IPS-20b (cell line): ENCODE measurements at regions not wholly inside any gene's neighbourhood (a gene's known extent, or its start where the extent isn't known, plus 50 kb on each side); places are given as distances from the start of the nearest gene placed in this dataset.

ENCODE experiments used
- H3K27ac ChIP-seq: one replicate; pipeline ENCODE4 v1.5.1; 2013; ENCODE audit warnings: low read length
- H3K27me3 ChIP-seq: 2 replicates; pipeline ENCODE4 v1.6.1; 2013; ENCODE audit warnings: mild to moderate bottlenecking, low read length, inconsistent platforms; ENCODE audit not compliant: insufficient read depth
- H3K36me3 ChIP-seq: 2 replicates; pipeline ENCODE4 v1.6.1; 2013; ENCODE audit warnings: low read depth, mild to moderate bottlenecking, inconsistent platforms, low read length, moderate library complexity; ENCODE audit not compliant: insufficient read depth
- H3K4me1 ChIP-seq: 2 replicates; pipeline ENCODE4 v1.6.1; 2013; ENCODE audit warnings: mild to moderate bottlenecking, control low read depth, inconsistent platforms, low read length, moderate library complexity; ENCODE audit not compliant: insufficient read depth
- H3K4me3 ChIP-seq: 2 replicates; pipeline ENCODE4 v1.5.1; 2013; ENCODE audit warnings: mild to moderate bottlenecking, low read length, inconsistent platforms
- H3K9ac ChIP-seq: 2 replicates; pipeline ENCODE4 v1.6.1; 2013; ENCODE audit warnings: low read depth, mild to moderate bottlenecking, inconsistent platforms, low read length, moderate library complexity
- H3K9me3 ChIP-seq: 2 replicates; pipeline ENCODE4 v1.6.1; 2013; ENCODE audit warnings: mild to moderate bottlenecking, low read depth, low read length, inconsistent platforms; ENCODE audit not compliant: insufficient read depth

- Histone ChIP-seq H3K9me3 (no peaks in the 10 kb centered on the region), H3K9ac (no peak overlapping the region), H3K4me1 (no peaks in the 10 kb centered on the region), H3K4me3 (no peak overlapping the region), H3K36me3 (no peaks in the 10 kb centered on the region), H3K27ac (no peak overlapping the region), H3K27me3 (no peaks in the 10 kb centered on the region)
Observed at GRCh38 chr14:42141328-42141727, 534.7 kb downstream of the LRFN5 start.

- Histone ChIP-seq H3K9me3 (no peaks in the 10 kb centered on the region), H3K4me1 (no peaks in the 10 kb centered on the region), H3K36me3 (no peaks in the 10 kb centered on the region), H3K4me3 (no peak overlapping the region), H3K9ac (no peak overlapping the region), H3K27ac (no peak overlapping the region), H3K27me3 (no peaks in the 10 kb centered on the region)
Observed at GRCh38 chr14:42140831-42141279, 534.2 kb downstream of the LRFN5 start.

GRCh38 chr14:42140001-42140400 is 533.3 kb downstream of the LRFN5 start:
- Histone ChIP-seq H3K4me1 (no peaks in the 10 kb centered on the region), H3K27ac (no peak overlapping the region), H3K9ac (no peak overlapping the region), H3K27me3 (no peaks in the 10 kb centered on the region), H3K36me3 (no peaks in the 10 kb centered on the region), H3K9me3 (no peaks in the 10 kb centered on the region), H3K4me3 (no peak overlapping the region)

GRCh38 chr14:42138406-42138805 is 531.7 kb downstream of the LRFN5 start:
- Histone ChIP-seq H3K9ac (no peak overlapping the region), H3K9me3 (no peaks in the 10 kb centered on the region), H3K4me3 (no peak overlapping the region), H3K4me1 (no peaks in the 10 kb centered on the region), H3K36me3 (no peaks in the 10 kb centered on the region), H3K27ac (no peak overlapping the region), H3K27me3 (no peaks in the 10 kb centered on the region)

GRCh38 chr14:42130815-42131214 is 524.1 kb downstream of the LRFN5 start:
- no peak overlapping the region for H3K9ac ChIP-seq
- no peaks in the 10 kb centered on the region for H3K27me3 ChIP-seq
- H3K4me1 ChIP-seq, result no peaks in the 10 kb centered on the region
- H3K27ac ChIP-seq, result no peak overlapping the region
- no peaks in the 10 kb centered on the region for H3K9me3 ChIP-seq
- no peak overlapping the region for H3K4me3 ChIP-seq
- no peaks in the 10 kb centered on the region for H3K36me3 ChIP-seq

GRCh38 chr14:42123526-42123925 is 516.9 kb downstream of the LRFN5 start:
- no peak overlapping the region for H3K27ac ChIP-seq
- no peak overlapping the region for H3K9ac ChIP-seq
- no peaks in the 10 kb centered on the region for H3K36me3 ChIP-seq
- H3K4me3 ChIP-seq, result no peak overlapping the region
- no peaks in the 10 kb centered on the region for H3K27me3 ChIP-seq
- H3K4me1 ChIP-seq, result no peaks in the 10 kb centered on the region
- H3K9me3 ChIP-seq, result no peaks in the 10 kb centered on the region

- Histone ChIP-seq H3K27me3 (no peaks in the 10 kb centered on the region), H3K36me3 (no peaks in the 10 kb centered on the region), H3K9ac (no peak overlapping the region), H3K9me3 (peaks cover 14% of the 10 kb centered on the region; the same call in 1 of the 2 replicates), H3K27ac (no peak overlapping the region), H3K4me1 (no peaks in the 10 kb centered on the region), H3K4me3 (no peak overlapping the region)
Observed at GRCh38 chr14:42113358-42114069, 506.8 kb downstream of the LRFN5 start.

GRCh38 chr14:42112108-42112507 is 505.4 kb downstream of the LRFN5 start:
- Histone ChIP-seq H3K27ac (no peak overlapping the region), H3K27me3 (no peaks in the 10 kb centered on the region), H3K4me3 (no peak overlapping the region), H3K4me1 (no peaks in the 10 kb centered on the region), H3K36me3 (no peaks in the 10 kb centered on the region), H3K9me3 (peaks cover 14% of the 10 kb centered on the region; the same call in 1 of the 2 replicates), H3K9ac (no peak overlapping the region)

GRCh38 chr14:42111355-42111754 is 504.7 kb downstream of the LRFN5 start:
- Histone ChIP-seq H3K4me1 (no peaks in the 10 kb centered on the region), H3K36me3 (no peaks in the 10 kb centered on the region), H3K9me3 (peaks cover 14% of the 10 kb centered on the region; the same call in 1 of the 2 replicates), H3K27me3 (no peaks in the 10 kb centered on the region), H3K4me3 (no peak overlapping the region), H3K27ac (no peak overlapping the region), H3K9ac (no peak overlapping the region)

- Histone ChIP-seq H3K27me3 (no peaks in the 10 kb centered on the region), H3K9me3 (peaks cover 14% of the 10 kb centered on the region; the same call in 1 of the 2 replicates), H3K27ac (no peak overlapping the region), H3K36me3 (no peaks in the 10 kb centered on the region), H3K9ac (no peak overlapping the region), H3K4me3 (no peak overlapping the region), H3K4me1 (no peaks in the 10 kb centered on the region)
Observed at GRCh38 chr14:42110167-42110566, 503.5 kb downstream of the LRFN5 start.

- no peak overlapping the region for H3K9ac ChIP-seq
- no peak overlapping the region for H3K27ac ChIP-seq
- H3K27me3 ChIP-seq, result no peaks in the 10 kb centered on the region
- no peaks in the 10 kb centered on the region for H3K4me1 ChIP-seq
- H3K4me3 ChIP-seq, result no peak overlapping the region
- no peaks in the 10 kb centered on the region for H3K9me3 ChIP-seq
- no peaks in the 10 kb centered on the region for H3K36me3 ChIP-seq
Observed at GRCh38 chr14:42095155-42095554, 488.5 kb downstream of the LRFN5 start.

- Histone ChIP-seq H3K9ac (no peak overlapping the region), H3K27me3 (no peaks in the 10 kb centered on the region), H3K27ac (no peak overlapping the region), H3K9me3 (no peaks in the 10 kb centered on the region), H3K4me3 (no peak overlapping the region), H3K36me3 (no peaks in the 10 kb centered on the region), H3K4me1 (no peaks in the 10 kb centered on the region)
Observed at GRCh38 chr14:42090122-42090521, 483.4 kb downstream of the LRFN5 start.
